ENCODE measurements at regions not wholly inside any gene's neighbourhood (a gene's known extent, or its start where the extent isn't known, plus 50 kb on each side); places are given as distances from the start of the nearest gene placed in this dataset.

GRCh38 chr22:49492741-49493251 is 334.9 kb downstream of the BRD1 start:
- no peaks in the 10 kb centered on the region for H4K20me1 ChIP-seq (ENCODE audit: insufficient read depth, low read length)
- no peak for TF ChIP-seq CTCF (IDR thresholded peaks at IDR 0.05; ENCODE audit: low read length)
- TF ChIP-seq EZH2 (optimal IDR thresholded peaks at IDR 0.05; ENCODE audit: low read depth, low read length): no peak
- no peak for TF ChIP-seq EZH2phosphoT487 (IDR thresholded peaks at IDR 0.05; ENCODE audit: low read length)

GRCh38 chr22:49492308-49492707 is 335.4 kb downstream of the BRD1 start:
- Histone ChIP-seq H2AFZ (ENCODE audit: low read length) (no peak overlapping the region), H3K9ac (ENCODE audit: low read length) (no peak overlapping the region), H3K4me1 (ENCODE audit: low read length) (no peaks in the 10 kb centered on the region), H3K27me3 (replicated peaks; ENCODE audit: insufficient read depth, low read length) (no peaks in the 10 kb centered on the region), H3K27ac (ENCODE audit: low read length) (no peak overlapping the region), H3K4me3 (ENCODE audit: low read length) (no peak overlapping the region), H3K36me3 (replicated peaks; ENCODE audit: insufficient read depth, low read length) (no peaks in the 10 kb centered on the region), H3K79me2 (ENCODE audit: low read length) (0 out of 2 replicates have a peak, but pooled peaks cover 3% of the 10 kb centered on the region), H3F3A (ENCODE audit: insufficient read depth, low read length) (no peaks in the 10 kb centered on the region), H4K20me1 (ENCODE audit: insufficient read depth, low read length) (no peaks in the 10 kb centered on the region), H3K9me2 (replicated peaks; ENCODE audit: insufficient read depth, low read length) (no peaks in the 10 kb centered on the region), H3K4me2 (ENCODE audit: low read depth, low read length) (no peak overlapping the region), H3K9me3 (replicated peaks; ENCODE audit: insufficient read depth, low read length) (no peaks in the 10 kb centered on the region)
- TF ChIP-seq EZH2 (optimal IDR thresholded peaks at IDR 0.05; ENCODE audit: low read depth, low read length): no peak
- no peak for TF ChIP-seq CTCF (IDR thresholded peaks at IDR 0.05; ENCODE audit: low read length)
- no peak for TF ChIP-seq EZH2phosphoT487 (IDR thresholded peaks at IDR 0.05; ENCODE audit: low read length)
- DNase-seq: no peak

More at GRCh38 chr22:49492741-49493251, 334.9 kb downstream of the BRD1 start:
- Histone ChIP-seq H3K9me3 (replicated peaks; ENCODE audit: insufficient read depth, low read length) (no peaks in the 10 kb centered on the region), H3K27ac (ENCODE audit: low read length) (no peak overlapping the region), H3F3A (ENCODE audit: insufficient read depth, low read length) (no peaks in the 10 kb centered on the region), H3K9ac (ENCODE audit: low read length) (no peak overlapping the region), H3K4me1 (ENCODE audit: low read length) (no peaks in the 10 kb centered on the region), H2AFZ (ENCODE audit: low read length) (no peak overlapping the region), H3K4me2 (ENCODE audit: low read depth, low read length) (no peak overlapping the region), H3K4me3 (ENCODE audit: low read length) (no peak overlapping the region), H3K79me2 (ENCODE audit: low read length) (0 out of 2 replicates have a peak, but pooled peaks cover 3% of the 10 kb centered on the region), H3K27me3 (replicated peaks; ENCODE audit: insufficient read depth, low read length) (no peaks in the 10 kb centered on the region), H3K36me3 (replicated peaks; ENCODE audit: insufficient read depth, low read length) (no peaks in the 10 kb centered on the region), H3K9me2 (replicated peaks; ENCODE audit: insufficient read depth, low read length) (no peaks in the 10 kb centered on the region)
- no peak for DNase-seq

GRCh38 chr22:49491726-49492125 is 335.9 kb downstream of the BRD1 start:
- Histone ChIP-seq H3K4me1 (ENCODE audit: low read length) (no peaks in the 10 kb centered on the region), H3K27ac (ENCODE audit: low read length) (no peak overlapping the region), H4K20me1 (ENCODE audit: insufficient read depth, low read length) (no peaks in the 10 kb centered on the region), H3K4me3 (ENCODE audit: low read length) (no peak overlapping the region), H2AFZ (ENCODE audit: low read length) (no peak overlapping the region), H3K36me3 (replicated peaks; ENCODE audit: insufficient read depth, low read length) (no peaks in the 10 kb centered on the region), H3K9me2 (replicated peaks; ENCODE audit: insufficient read depth, low read length) (no peaks in the 10 kb centered on the region), H3F3A (ENCODE audit: insufficient read depth, low read length) (no peaks in the 10 kb centered on the region), H3K4me2 (ENCODE audit: low read depth, low read length) (no peak overlapping the region), H3K9ac (ENCODE audit: low read length) (no peak overlapping the region), H3K27me3 (replicated peaks; ENCODE audit: insufficient read depth, low read length) (no peaks in the 10 kb centered on the region), H3K79me2 (ENCODE audit: low read length) (0 out of 2 replicates have a peak, but pooled peaks cover 3% of the 10 kb centered on the region), H3K9me3 (replicated peaks; ENCODE audit: insufficient read depth, low read length) (no peaks in the 10 kb centered on the region)
- no peak for DNase-seq
- TF ChIP-seq EZH2phosphoT487 (IDR thresholded peaks at IDR 0.05; ENCODE audit: low read length) (no peak), CTCF (IDR thresholded peaks at IDR 0.05; ENCODE audit: low read length) (no peak), EZH2 (optimal IDR thresholded peaks at IDR 0.05; ENCODE audit: low read depth, low read length) (no peak)

All from MM.1S (cell line).